ENCODE measurements at regions not wholly inside any gene's neighbourhood (a gene's known extent, or its start where the extent isn't known, plus 50 kb on each side); places are given as distances from the start of the nearest gene placed in this dataset.

DNA sequence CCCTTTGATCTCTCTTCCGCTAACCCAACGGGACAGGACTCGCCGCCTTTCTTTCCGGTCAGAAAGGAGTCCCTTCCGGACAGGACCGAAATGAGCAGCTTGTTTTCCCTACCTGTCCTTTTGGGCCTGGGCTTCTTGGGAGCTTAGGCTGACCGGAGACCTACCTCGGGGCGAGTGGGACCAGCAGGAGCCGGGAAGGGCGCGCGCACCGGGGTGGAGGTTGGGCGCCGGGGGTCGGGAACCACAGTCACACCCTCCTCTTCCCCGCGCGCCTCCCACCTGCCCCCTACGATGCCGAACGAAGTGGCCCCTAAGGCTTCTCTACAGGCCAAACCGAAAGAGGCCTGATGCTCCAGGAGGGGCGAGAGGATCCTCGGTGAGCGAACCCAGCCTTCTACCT, 95.2 kb downstream of the PRKAB2 start:
- TF ChIP-seq, protein P1, sequence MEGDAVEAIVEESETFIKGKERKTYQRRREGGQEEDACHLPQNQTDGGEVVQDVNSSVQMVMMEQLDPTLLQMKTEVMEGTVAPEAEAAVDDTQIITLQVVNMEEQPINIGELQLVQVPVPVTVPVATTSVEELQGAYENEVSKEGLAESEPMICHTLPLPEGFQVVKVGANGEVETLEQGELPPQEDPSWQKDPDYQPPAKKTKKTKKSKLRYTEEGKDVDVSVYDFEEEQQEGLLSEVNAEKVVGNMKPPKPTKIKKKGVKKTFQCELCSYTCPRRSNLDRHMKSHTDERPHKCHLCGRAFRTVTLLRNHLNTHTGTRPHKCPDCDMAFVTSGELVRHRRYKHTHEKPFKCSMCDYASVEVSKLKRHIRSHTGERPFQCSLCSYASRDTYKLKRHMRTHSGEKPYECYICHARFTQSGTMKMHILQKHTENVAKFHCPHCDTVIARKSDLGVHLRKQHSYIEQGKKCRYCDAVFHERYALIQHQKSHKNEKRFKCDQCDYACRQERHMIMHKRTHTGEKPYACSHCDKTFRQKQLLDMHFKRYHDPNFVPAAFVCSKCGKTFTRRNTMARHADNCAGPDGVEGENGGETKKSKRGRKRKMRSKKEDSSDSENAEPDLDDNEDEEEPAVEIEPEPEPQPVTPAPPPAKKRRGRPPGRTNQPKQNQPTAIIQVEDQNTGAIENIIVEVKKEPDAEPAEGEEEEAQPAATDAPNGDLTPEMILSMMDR (conservative IDR thresholded peaks at IDR 0.05; ENCODE audit: low read length) = no peak
- no peak for TF ChIP-seq EZH2phosphoT487 (IDR thresholded peaks at IDR 0.05; ENCODE audit: borderline replicate concordance, low read depth, low read length)

Measured in OCI-LY7 (cell line).